ENCODE measurements at regions not wholly inside any gene's neighbourhood (a gene's known extent, or its start where the extent isn't known, plus 50 kb on each side); places are given as distances from the start of the nearest gene placed in this dataset.

- no peak for DNase-seq
Observed at GRCh38 chr15:97522347-97522746, 438.2 kb upstream of the ARRDC4 start.

DNA sequence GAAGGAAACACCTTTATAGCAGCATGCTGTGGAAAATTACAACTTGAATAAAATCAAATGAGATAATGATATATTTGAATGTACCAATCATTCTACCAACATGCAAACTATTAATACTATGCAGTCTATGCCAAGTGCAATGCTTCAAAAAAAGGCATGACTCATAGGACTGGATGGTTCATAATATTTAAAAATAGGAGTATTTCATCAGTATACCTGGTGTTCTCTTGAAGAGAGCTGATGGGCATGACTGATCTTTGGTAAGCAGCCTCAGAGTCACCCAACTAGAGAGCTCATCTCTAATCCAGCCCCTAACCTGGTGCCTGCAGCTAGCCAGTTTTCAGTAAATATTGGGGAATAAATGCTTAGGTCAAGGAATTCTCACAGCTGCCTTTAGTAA, 434.7 kb upstream of the ARRDC4 start:
- no peak for DNase-seq

GRCh38 chr15:97528238-97528637, 432.3 kb upstream of the ARRDC4 start:
- DNase-seq, result no peak

- DNase-seq, result no peak
Observed at GRCh38 chr15:97545799-97546198, 414.7 kb upstream of the ARRDC4 start.

DNA sequence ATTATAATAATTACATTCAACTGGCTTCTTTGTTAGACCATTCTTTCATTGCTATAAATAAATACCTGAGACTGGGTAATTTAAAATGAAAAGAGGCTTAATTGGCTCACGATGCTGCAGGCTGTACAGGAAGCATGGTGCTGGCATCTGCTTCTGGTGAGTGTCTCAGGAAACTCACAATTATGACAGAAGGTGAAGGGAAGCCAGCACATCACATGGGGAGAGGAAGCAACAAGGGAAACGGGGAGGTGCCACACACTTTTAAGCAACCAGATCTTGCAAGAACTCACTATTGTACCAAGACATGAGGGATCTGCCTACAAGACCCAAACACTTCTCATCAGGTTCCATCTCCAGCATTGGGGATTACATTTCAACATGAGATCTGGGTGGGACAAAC, 413.1 kb upstream of the ARRDC4 start:
- DNase-seq, result no peak

- no peak for DNase-seq
Observed at GRCh38 chr15:97561529-97561928, 399.0 kb upstream of the ARRDC4 start.

DNA sequence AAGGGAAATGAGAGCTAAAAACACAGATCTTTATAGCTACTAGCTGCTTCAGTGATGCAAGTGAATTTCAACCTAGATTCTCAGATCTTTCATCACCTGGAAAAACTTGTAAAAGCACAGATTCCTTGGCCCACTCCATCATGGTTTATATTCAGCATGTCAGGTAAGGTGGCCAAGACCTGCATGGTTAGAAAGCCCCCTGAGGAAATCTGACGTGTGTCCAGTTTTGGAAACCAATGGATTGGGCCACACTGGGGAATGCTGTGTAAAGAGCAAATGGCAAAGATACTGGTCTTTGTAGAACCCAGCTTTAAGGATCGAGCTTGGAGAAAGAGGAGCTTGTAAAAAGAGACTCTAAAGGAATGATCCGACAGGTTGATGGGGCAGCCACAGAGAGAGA, 397.0 kb upstream of the ARRDC4 start:
- DNase-seq, result no peak

DNA sequence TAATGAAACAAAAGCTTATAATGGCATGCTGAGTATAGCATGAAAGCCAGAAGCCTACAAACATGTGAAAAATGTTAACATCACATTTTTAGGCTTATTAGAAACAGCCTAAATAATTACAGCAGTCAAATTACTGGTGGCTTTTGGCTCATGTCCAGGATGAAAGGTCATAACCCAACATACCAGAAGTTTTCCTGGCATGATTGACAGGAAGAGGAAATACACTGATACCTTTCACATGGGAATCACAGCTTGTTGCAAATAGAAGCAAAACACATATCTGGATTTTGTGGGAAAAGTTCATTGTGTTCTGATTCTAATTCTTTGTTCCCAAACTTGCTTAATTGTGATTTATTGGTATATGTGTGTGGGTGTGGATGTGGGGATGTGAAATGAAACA, 393.5 kb upstream of the ARRDC4 start:
- DNase-seq, result no peak

GRCh38 chr15:97567411-97567810, 393.1 kb upstream of the ARRDC4 start:
- no peak for DNase-seq

GRCh38 chr15:97576929-97577645, 383.4 kb upstream of the ARRDC4 start:
- no peak for DNase-seq

GRCh38 chr15:97585408-97585807, 375.1 kb upstream of the ARRDC4 start:
- no peak for DNase-seq

- no peak for DNase-seq
Observed at GRCh38 chr15:97592778-97593177, 367.7 kb upstream of the ARRDC4 start.

DNA sequence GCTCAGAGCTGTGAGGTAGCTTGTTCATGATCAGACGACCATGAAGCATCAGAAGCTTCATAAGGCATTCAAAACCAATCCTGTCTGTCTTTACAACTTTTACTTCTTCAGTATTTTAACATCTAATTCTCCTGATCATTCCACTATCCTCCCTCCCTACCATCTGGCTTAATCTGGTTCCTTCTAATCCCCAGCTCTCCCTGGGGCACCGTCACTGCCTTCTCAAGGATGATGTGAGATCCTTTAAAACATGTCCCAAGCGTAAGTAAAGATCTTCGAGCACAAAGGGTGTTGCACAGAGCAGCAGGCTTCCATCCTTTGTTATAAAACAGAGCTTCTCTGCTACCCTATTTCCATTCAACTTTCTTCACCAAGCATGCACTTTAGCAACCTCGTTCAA, 362.7 kb upstream of the ARRDC4 start:
- DNase-seq, result no peak

GRCh38 chr15:97598353-97598798, 362.1 kb upstream of the ARRDC4 start:
- DNase-seq, result no peak

DNA sequence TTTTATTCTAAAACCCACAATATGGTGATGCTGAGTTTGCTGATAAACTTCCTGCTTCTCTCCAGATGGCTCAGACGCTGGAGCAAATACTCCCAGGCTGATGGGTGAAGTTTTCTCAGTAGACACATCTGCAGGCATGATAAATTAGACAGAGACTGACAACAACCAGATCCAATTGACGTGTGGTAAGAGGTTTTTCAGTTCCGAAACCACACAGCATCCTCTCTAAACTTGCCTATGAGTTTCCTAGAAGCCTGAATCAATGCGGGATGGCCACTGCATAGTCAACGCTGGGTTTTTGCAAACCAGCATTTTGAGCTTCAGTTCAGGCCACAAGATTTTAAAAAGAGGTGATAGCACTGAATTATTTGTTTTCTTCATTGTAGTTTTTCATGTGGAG, 360.3 kb upstream of the ARRDC4 start:
- DNase-seq, result no peak

- no peak for DNase-seq
Observed at GRCh38 chr15:97604677-97605076, 355.8 kb upstream of the ARRDC4 start.

- no peak for DNase-seq
Observed at GRCh38 chr15:97615114-97615513, 345.4 kb upstream of the ARRDC4 start.

GRCh38 chr15:97623091-97623661, 337.3 kb upstream of the ARRDC4 start:
- no peak for DNase-seq

GRCh38 chr15:97627634-97628033, 332.9 kb upstream of the ARRDC4 start:
- DNase-seq, result no peak

DNA sequence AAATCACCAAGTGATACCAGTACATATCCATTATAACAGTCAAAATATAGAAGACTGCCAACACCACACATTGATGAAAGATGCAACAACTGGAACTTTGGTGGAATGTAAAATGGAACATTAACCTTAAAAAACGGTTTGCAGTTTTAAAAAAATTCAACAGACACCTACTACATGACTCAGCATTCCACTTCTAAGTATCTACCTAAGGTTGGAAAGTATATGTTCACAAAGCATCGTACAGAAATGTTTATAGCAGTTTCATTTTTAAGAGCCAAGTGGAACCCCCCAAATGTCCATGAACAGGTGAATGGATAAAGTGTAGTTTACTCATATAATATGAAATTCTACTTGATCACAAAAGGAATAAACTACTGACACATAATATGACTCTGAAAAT, 314.7 kb upstream of the ARRDC4 start:
- no peak for DNase-seq

DNA sequence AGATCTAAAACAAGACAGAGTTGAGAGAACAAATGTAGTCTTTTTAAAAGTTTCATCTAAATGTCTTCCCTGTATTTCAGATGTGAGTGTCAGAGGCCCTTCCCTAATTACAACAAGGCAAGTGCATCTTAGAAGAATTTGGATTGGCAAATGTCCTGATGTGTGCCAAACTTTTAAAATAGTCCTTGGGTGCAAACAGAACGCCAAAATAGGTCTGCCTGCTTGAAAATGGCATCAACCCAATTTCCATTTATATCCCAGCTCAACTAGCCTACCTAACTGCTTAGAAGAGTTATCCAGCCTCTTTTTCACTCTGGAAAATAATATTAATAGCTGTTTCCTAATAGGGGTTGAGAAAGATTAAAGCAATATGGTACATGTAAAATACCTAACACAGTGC, 311.8 kb upstream of the ARRDC4 start:
- DNase-seq, result no peak

DNA sequence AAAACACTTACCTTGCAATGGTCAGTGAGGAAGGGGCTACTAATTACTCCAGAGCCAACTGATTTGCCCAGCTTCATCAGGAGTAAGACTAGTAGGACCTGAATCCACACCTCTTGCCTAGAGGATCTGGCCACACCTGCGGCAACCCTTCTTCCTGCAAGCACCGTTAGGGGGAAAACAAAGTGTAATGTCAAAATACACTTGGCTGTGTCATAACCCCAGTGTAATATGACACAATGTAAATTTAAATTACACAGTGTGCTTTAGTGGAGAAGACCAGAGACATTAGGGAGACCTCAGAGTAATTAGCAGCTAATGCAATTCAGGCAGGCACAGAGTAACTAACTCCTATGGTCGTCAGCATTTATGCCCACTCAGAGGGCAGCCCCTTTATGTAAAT, 308.5 kb upstream of the ARRDC4 start:
- peak; percentile 35 for DNase-seq

DNA sequence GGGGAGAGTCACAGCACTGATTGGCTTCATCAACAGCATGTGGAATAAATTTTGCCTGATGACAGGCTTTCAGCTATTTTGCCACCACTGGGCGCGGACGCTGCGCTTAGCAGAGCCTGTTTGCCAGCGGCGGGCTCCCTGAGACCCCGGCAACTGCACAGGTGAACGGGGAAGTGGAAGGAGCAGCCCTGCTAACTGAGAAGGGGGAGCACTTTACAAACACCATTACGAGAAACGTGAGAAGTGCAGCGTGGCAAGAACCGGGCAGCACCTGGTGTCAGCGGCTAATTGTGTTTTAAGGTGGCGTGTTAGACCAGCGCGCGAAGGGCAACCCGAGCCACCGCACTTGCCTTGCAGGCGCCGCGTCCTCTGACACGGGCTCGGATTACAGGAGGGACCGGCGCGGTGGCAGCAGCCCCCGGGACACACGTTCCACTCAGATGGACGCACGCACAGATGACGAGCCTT, 307.8 kb upstream of the ARRDC4 start:
- DNase-seq, result peak; percentile 56

DNA sequence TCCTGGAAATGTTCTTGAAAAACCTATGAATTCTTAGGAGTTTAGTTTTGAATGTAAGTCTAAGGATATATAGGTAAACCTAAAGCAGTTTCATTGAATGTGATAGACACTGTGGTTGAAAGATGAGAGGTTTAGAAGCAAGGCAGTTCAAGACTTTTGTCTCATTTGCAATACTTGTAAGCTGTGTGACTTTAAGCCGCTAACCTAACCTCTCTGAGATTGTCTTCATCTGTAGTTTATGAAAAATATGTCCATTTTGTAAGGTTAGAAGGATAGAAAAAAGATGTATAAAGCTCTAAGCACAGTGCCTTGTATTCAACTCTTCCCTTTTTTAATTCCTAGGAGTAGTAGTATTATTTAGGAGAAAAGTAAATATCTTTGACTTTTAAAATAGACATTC, 306.6 kb upstream of the ARRDC4 start:
- no peak for DNase-seq

DNA sequence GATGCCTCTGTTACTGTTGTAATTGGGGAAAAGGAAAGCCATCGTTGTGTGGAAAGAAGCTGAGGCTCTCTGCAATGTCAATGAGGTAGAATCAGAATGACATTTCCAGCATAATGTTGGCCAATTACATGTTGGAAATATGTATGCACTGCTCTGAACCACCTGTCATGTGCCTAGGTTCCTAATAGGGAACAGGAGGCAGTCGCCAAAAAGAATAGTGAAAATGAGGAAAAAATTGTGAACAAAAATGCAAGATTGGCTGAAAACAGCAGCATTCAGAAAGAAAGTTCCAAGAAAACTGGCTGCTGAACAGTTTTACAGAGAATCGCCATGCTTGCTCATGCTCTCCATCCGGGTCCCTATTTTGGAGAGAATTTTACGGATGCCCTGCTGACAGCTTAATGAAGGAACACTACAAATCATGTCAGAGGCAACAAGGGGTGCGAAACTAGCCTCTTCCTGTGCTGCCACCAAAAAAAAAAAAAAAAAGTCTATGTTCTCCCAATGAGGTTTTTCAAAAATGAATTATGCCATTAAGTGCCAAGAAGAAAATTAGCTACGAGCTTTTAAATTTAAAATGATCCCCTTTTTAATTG, 305.9 kb upstream of the ARRDC4 start:
- no peak for DNase-seq
